ENCODE measurements at regions not wholly inside any gene's neighbourhood (a gene's known extent, or its start where the extent isn't known, plus 50 kb on each side); places are given as distances from the start of the nearest gene placed in this dataset.

DNA sequence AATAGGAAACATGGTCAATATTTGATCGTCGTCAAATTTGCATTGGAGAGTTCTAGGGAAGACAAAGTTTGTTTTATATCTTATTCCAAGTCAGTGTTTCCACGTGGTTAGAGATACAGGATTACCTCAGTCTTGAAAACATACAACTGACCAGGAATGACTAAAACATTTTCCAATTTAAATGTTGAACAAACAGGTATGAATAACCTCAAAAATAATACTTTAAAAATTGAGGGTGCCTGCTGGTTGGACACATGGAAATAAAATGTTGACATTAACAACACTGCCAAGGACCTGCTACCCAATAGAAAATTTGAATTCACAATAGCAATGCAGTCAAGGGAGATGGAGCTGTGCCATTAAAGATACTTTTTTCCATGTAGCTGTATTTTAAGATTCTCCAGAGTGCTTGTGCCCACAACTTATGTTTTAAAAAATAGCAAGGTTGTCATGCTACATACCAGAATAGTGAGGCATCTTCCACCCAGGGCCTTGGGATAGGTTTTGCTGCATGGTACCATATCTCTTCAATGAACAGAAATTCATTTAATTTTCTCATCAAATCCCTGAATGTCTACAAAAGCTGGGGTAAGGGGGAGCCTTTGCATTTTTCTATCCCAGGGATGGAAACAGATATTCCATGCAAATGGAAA is 260.8 kb downstream of the EFNB2 start:
- H3K4me3 ChIP-seq (ENCODE audit: low read depth, poor library complexity, severe bottlenecking) = no peak overlapping the region
- TF ChIP-seq, protein P1, sequence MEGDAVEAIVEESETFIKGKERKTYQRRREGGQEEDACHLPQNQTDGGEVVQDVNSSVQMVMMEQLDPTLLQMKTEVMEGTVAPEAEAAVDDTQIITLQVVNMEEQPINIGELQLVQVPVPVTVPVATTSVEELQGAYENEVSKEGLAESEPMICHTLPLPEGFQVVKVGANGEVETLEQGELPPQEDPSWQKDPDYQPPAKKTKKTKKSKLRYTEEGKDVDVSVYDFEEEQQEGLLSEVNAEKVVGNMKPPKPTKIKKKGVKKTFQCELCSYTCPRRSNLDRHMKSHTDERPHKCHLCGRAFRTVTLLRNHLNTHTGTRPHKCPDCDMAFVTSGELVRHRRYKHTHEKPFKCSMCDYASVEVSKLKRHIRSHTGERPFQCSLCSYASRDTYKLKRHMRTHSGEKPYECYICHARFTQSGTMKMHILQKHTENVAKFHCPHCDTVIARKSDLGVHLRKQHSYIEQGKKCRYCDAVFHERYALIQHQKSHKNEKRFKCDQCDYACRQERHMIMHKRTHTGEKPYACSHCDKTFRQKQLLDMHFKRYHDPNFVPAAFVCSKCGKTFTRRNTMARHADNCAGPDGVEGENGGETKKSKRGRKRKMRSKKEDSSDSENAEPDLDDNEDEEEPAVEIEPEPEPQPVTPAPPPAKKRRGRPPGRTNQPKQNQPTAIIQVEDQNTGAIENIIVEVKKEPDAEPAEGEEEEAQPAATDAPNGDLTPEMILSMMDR (IDR thresholded peaks at IDR 0.05) = no peak
- no peak for TF ChIP-seq POLR2A (IDR thresholded peaks at IDR 0.05)
- WGBS, 2 donors = 83 to 89% methylated on average over 3 of the region's 3 CpGs
- no peak for DNase-seq (ENCODE audit: low spot score in 2 of 2)
- intact Hi-C loops (cut with DNase I; ENCODE audit: low total_unique reads) = no loop called here

DNA sequence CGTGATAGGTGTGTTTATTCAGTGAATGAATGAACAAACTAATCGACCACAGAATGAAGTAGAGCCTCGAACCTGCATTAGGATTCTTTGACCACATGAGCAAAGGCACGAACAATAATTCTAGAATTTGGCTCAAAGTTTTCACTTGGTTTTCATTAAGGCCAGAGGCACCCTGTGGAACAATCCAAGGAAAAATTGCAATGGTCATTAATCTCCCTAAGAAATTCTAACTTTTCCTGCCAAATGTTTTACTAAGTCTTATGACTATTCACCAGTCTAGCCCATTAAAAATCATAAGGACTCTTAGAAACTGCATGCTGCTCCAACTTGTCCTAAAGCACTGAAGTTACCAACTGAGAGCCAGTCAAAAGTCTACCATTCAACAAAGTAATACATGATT is 271.7 kb downstream of the EFNB2 start:
- no peak for DNase-seq (ENCODE audit: low spot score in 2 of 2)
- 71 to 83% methylated on average over 4 of the region's 4 CpGs for WGBS, 2 donors
- TF ChIP-seq, protein P1 (IDR thresholded peaks at IDR 0.05) = no peak
- TF ChIP-seq POLR2A (IDR thresholded peaks at IDR 0.05) = no peak
- intact Hi-C loops (cut with DNase I; ENCODE audit: low total_unique reads) = no loop called here
- no peak overlapping the region for H3K4me3 ChIP-seq (ENCODE audit: low read depth, poor library complexity, severe bottlenecking)

DNA sequence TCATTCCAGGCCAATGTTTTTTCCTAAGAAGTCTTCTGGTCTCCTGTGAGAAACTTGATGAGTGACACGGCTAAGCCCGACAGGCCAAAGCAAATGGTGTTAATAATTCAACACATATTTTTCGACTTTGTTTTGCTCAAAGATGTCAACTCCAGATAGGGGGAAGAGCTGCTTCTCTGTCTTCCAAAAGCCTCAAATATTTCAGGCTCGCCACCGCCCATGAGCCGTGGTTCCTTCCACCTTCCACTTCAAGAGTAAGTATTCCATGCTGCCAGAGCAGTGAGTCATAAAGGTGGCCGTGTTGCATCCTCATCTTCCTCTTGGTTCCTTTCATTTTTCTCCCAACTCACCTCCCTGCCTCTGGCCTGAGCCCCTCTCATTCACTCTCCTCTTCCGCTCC is 272.6 kb downstream of the EFNB2 start:
- intact Hi-C loops (cut with DNase I; ENCODE audit: low total_unique reads) = no loop called here
- WGBS, 2 donors = 75 to 79% methylated on average over 8 of the region's 8 CpGs
- TF ChIP-seq POLR2A (IDR thresholded peaks at IDR 0.05) = no peak
- TF ChIP-seq, protein P1 (IDR thresholded peaks at IDR 0.05) = no peak
- H3K4me3 ChIP-seq (ENCODE audit: low read depth, poor library complexity, severe bottlenecking) = no peak overlapping the region
- DNase-seq (ENCODE audit: low spot score in 2 of 2) = no peak

DNA sequence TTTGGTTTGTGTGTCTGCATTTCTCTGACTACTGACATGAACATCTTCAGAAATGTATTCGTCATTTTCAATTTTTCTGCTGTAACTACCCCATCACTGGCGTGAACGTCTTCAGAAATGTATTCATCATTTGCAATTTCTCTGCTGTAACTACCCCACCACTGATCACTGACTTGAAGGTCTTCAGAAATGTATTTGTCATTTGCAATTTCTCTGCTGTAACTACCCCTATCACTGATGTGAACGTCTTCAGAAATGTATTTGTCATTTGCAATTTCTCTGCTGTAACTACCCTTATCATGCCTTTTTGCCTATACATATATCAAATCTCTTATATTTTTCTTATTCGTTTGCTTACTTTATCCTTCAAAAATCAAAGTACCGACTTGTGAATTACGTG is 274.0 kb downstream of the EFNB2 start:
- no peak for DNase-seq (ENCODE audit: low spot score in 2 of 2)
- H3K4me3 ChIP-seq (ENCODE audit: low read depth, poor library complexity, severe bottlenecking) = no peak overlapping the region
- WGBS, 2 donors = 93 to 94% methylated on average over 7 of the region's 7 CpGs
- no peak for TF ChIP-seq POLR2A (IDR thresholded peaks at IDR 0.05)
- TF ChIP-seq, protein P1 (IDR thresholded peaks at IDR 0.05) = no peak
- intact Hi-C loops (cut with DNase I; ENCODE audit: low total_unique reads) = no loop called here

DNA sequence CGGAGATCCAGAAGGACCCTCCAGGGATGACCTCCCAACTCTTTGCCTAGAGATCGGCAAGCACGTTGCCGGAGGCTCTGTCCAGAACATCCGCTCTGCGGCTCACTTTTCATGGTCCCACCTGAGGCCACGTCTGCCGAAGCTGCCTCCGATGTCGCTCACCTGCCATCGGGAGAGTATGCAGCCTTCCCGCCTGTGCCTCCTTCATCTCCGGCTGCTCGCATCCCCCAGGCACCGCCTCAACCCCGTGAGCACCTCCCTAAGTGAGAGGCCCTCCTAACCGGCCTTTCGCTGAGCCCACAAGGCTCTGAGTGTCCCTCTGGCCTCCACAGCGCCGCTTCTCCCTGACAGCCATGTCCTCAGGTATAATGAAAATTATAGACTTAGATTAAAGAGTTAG is 275.1 kb downstream of the EFNB2 start:
- no peak for TF ChIP-seq POLR2A (IDR thresholded peaks at IDR 0.05)
- TF ChIP-seq, protein P1 (IDR thresholded peaks at IDR 0.05) = no peak
- no peak overlapping the region for H3K4me3 ChIP-seq (ENCODE audit: low read depth, poor library complexity, severe bottlenecking)
- intact Hi-C loops (cut with DNase I; ENCODE audit: low total_unique reads) = no loop called here
- no peak for DNase-seq (ENCODE audit: low spot score in 2 of 2)
- 95 to 96% methylated on average over 20 of the region's 20 CpGs for WGBS, 2 donors

- WGBS, 2 donors = 94 to 97% methylated on average over 7 to 19 of the region's 19 CpGs
- no peak for DNase-seq (ENCODE audit: low spot score in 2 of 2)
- intact Hi-C loops (cut with DNase I; ENCODE audit: low total_unique reads) = no loop called here
- no peak overlapping the region for H3K4me3 ChIP-seq (ENCODE audit: low read depth, poor library complexity, severe bottlenecking)
- TF ChIP-seq POLR2A (IDR thresholded peaks at IDR 0.05) = no peak
- TF ChIP-seq, protein P1 (IDR thresholded peaks at IDR 0.05) = no peak
Measured at GRCh38 chr13:106259928-106260327, 275.5 kb downstream of the EFNB2 start.

Measured in lower leg skin (tissue), 4 donors.